Skeletal muscle satellite cell (primary cell): ENCODE measurements at regions not wholly inside any gene's neighbourhood (a gene's known extent, or its start where the extent isn't known, plus 50 kb on each side); places are given as distances from the start of the nearest gene placed in this dataset.

Source experiments
- H3K27me3 ChIP-seq: 2 replicates; pipeline ENCODE4 v1.7.0; 2013; ENCODE audit warnings: low read length; ENCODE audit not compliant: control insufficient read depth, insufficient read depth
- H3K36me3 ChIP-seq: 2 replicates; pipeline ENCODE4 v1.7.0; 2013; ENCODE audit warnings: mild to moderate bottlenecking, control low read depth, low read length; ENCODE audit not compliant: insufficient read depth
- H3K4me1 ChIP-seq: 2 replicates; pipeline ENCODE4 v1.7.0; 2013; ENCODE audit warnings: low read length; ENCODE audit not compliant: control insufficient read depth, insufficient read depth
- H3K4me2 ChIP-seq: 2 replicates; pipeline ENCODE4 v1.7.0; 2013; ENCODE audit warnings: mild to moderate bottlenecking, low read length
- H3K4me3 ChIP-seq: 2 replicates; pipeline ENCODE4 v1.7.0; 2013; ENCODE audit warnings: low read length
- H3K9ac ChIP-seq: 2 replicates; pipeline ENCODE4 v1.7.0; 2013; ENCODE audit warnings: mild to moderate bottlenecking, low read depth, low read length, moderate library complexity
- H3K9me3 ChIP-seq: replicated peaks from 2 replicates; pipeline ENCODE4 v1.7.0; 2013; ENCODE audit warnings: mild to moderate bottlenecking, control low read depth, low read length

DNA sequence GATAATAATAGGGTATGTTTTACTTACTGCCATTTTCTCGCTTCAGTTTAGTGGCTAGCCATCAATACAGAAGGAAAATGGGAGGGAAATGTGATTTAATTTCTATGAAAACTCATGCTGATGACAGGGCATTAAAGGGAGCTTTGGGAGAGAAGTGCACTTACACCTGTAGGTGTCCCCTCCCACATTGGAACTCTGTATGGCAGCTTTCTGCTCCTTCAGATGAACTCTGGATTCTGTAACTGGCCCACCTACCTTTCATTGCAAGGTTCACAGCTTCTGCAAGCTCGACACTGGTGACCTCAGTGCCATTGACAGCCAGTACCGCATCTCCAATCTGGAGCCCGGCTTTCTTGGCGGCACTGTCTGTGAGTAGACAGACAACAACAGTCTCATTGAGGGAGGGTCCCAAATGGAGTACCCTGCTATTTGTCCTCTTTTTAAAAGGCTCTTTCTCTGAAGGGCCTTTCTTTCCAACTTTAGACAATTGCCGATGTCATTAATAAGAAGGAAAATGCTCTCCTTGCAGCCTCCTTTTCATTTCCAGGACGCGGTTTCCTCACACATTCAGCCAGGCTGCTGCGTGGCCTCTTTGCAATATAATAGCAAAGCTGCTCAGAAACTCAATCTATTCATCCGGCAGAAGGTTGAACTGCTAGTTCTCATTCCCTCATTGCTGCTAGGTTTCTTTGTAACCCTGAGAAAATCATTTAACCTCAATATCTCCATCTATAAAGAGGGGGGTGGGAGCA is 63.6 kb downstream of the NUDT12 start:
- H3K27me3 ChIP-seq: no peaks in the 10 kb centered on the region
- H3K4me1 ChIP-seq: peaks cover 16% of the 10 kb centered on the region
- no peak overlapping the region for H3K4me2 ChIP-seq
- no peak overlapping the region for H3K9ac ChIP-seq
- no peak overlapping the region for H3K4me3 ChIP-seq
- no peaks in the 10 kb centered on the region for H3K9me3 ChIP-seq
- no peaks in the 10 kb centered on the region for H3K36me3 ChIP-seq

DNA sequence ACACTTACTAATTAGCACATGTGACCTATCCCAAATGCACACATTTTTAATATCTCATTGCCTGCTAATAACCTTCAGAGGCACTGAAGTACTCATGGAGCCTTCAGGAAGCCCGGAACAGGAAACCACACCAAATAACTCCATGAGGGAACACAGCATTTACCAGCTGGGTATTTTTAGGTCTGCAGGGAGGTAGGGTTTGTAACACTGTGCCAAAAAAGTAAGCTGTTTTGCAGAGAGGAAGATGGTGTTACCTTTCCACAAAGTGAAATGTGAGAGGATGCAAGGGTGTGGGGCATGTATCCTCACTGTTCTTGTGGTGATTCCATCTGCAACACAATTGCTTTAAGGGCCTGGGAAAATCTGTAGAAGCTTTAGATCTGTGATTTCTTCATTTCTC is 64.4 kb downstream of the NUDT12 start:
- Histone ChIP-seq H3K4me3 (no peak overlapping the region), H3K9me3 (no peaks in the 10 kb centered on the region), H3K36me3 (no peaks in the 10 kb centered on the region), H3K27me3 (no peaks in the 10 kb centered on the region), H3K9ac (no peak overlapping the region), H3K4me2 (no peak overlapping the region), H3K4me1 (peaks cover 16% of the 10 kb centered on the region)

DNA sequence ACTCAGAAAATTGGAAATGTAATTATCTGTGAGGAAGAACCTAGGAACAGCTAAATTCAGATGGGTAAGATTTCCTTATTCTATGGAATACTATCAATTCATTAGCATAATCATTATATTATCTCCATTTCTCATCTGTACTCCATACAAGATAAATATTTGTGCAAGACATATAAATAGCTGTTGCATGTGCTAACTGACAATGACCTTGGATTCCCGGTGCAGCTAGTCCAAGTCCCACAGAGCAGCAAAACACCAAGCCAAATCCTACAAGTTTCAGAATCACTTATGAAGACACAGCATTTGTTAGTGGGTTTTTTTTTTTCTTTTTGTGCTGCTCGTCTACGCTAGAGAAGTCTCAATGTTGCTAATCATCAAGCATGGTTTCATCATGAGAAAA is 64.8 kb downstream of the NUDT12 start:
- Histone ChIP-seq H3K4me3 (no peak overlapping the region), H3K27me3 (no peaks in the 10 kb centered on the region), H3K4me2 (no peak overlapping the region), H3K9me3 (no peaks in the 10 kb centered on the region), H3K4me1 (peaks cover 13% of the 10 kb centered on the region), H3K9ac (no peak overlapping the region), H3K36me3 (no peaks in the 10 kb centered on the region)

DNA sequence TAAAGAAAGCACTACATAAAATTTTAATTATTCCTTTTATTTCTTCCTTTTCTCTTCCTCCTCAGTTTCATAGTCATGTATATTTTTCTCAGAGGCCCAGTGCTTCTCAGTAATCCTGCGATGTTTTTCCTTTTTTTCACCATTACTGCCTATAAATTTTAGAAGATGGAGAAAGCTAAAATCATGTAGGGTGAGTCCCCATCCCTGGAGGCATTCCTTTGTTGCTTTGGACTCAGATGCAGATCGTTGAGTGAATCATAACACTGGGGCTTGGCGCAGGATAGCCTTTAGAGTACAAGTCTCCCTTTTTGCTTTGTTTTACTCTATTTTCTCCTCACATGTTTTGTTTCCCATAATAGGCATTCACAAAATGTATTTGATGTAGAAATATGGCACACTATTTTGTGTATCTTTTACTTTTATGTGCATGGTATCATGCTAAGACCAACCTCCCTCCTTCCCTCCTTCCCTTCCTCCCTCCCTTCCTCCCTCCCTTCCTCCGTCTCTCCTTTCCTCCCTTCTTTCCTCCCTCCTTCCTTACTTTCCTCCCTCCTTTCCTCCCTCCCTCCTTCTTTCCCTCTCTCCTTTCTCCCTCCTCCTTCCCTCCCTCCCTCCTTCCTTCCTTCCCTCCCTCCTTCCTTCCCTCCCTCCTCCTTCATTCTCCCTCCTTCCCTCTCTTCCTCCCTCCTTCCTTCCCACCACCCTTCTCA is 72.4 kb downstream of the NUDT12 start:
- H3K9ac ChIP-seq: no peak overlapping the region
- H3K36me3 ChIP-seq: no peaks in the 10 kb centered on the region
- H3K4me1 ChIP-seq: peaks cover 4% of the 10 kb centered on the region
- no peaks in the 10 kb centered on the region for H3K9me3 ChIP-seq
- no peak overlapping the region for H3K4me2 ChIP-seq
- no peak overlapping the region for H3K4me3 ChIP-seq
- H3K27me3 ChIP-seq: no peaks in the 10 kb centered on the region

DNA sequence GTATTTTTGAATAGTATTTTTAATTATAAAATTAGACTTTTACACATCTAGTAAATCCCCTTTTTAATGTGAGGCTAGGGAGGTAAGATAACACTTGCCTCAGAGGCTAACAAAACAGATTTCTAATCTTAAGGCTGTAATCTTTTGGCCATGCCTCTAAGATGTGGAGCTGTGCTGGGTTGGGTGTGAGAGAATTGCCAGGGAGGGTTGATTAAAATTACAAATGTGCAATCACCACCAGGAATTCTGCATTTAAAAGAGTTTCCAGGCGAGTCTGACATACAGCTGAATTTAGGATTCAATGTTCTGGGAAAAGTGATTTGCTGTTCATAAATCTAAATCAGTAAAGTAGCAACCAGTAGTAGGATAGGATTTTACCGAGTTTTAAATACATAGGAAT is 73.3 kb downstream of the NUDT12 start:
- no peak overlapping the region for H3K4me3 ChIP-seq
- H3K36me3 ChIP-seq: no peaks in the 10 kb centered on the region
- H3K9ac ChIP-seq: no peak overlapping the region

DNA sequence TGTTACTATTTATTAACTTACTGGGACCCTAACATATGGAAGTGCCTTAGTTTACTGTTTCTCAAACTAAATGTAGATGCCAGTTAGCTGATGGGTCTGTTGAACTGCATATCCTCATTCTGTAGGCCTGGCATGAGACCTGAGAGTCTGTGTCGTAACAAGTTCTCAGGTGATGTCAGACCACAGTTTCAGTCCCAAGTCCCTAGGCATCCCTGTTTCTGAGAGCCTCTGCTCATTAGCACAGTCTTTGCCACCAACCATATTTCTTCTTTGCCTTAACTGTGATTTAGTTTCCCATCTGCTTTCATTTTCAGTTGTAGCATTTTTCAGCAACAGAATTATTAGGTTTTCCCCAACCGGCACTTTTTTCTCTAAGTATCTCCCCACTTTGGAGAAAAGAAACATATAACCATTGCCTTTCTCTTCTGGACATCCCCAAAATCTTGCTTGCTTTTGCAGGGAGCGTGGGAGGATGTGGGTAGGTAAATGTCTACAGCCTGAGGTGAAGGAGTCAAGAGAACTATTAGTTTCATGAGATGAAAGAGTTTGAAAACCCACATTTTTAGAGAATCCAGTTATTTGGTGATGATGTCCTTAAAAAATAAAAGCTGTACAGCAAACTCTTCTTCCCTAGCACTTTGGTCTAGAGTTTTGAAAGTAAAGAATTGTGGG is 74.6 kb downstream of the NUDT12 start:
- Histone ChIP-seq H3K4me2 (no peak overlapping the region), H3K4me1 (peaks cover 4% of the 10 kb centered on the region), H3K9ac (no peak overlapping the region), H3K9me3 (no peaks in the 10 kb centered on the region), H3K27me3 (no peaks in the 10 kb centered on the region), H3K36me3 (no peaks in the 10 kb centered on the region), H3K4me3 (no peak overlapping the region)

More for the DNA sequence above, 73.3 kb downstream of the NUDT12 start:
- Histone ChIP-seq H3K27me3 (no peaks in the 10 kb centered on the region), H3K4me1 (peaks cover 4% of the 10 kb centered on the region), H3K9me3 (no peaks in the 10 kb centered on the region), H3K4me2 (no peak overlapping the region)

DNA sequence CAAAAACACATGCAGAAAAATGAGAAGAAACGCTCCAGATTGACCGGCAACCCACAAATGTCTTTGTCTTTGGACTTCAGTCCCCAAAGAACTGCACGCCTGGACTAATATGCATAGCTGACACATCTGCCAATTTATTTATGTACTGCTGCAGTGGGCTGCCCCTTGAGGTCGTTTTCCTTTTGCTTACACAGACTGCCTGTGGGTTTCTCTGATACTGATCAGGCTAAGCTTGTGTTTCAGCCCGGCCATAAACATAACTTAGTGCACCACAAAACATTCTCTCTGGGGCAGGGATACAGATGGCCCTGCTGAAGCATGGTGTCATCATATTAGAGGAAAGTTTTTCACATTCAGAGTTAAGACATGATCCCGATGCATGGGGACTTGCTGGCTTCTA is 75.4 kb downstream of the NUDT12 start:
- H3K4me1 ChIP-seq: peaks cover 4% of the 10 kb centered on the region
- H3K4me3 ChIP-seq: no peak overlapping the region
- H3K9ac ChIP-seq: no peak overlapping the region
- H3K36me3 ChIP-seq: no peaks in the 10 kb centered on the region
- no peak overlapping the region for H3K4me2 ChIP-seq
- no peaks in the 10 kb centered on the region for H3K27me3 ChIP-seq
- H3K9me3 ChIP-seq: no peaks in the 10 kb centered on the region

DNA sequence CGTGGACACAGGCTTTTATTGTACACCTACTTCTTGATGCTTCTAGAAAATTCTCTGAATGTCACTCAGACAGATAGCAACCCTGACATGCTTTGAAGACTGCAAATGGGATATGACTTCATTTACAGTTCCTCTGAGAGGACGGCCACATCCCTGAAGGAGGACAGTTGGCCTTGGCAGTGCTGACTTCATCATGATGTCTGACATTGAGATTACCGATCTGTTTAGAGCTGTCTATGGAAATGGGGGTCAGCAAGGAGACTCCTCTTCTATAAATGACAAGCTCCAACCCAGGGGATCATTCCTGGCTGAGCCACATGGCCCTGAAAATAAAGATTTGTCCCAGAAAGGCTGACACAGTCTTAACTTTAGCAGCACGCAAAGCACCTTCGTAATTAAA is 75.8 kb downstream of the NUDT12 start:
- Histone ChIP-seq H3K27me3 (no peaks in the 10 kb centered on the region), H3K9ac (no peak overlapping the region)

DNA sequence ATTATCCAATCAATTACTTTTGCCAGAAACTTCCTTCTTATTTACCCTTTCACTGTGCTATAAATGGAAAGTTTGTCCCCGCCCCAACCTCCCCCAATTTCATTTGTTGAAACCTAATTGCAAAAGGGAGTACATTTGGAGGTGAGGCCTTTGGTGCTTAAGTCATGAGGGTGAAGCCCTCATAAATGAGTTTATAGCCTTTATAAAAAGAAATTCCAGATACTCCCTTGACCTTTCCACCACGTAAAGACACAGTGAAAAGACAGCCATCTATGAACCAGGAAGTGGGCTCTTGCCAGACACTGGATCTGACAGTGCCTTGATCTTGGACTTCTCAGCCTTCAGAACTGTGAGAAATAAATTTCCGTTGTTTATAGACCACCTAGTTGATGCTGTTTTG is 82.3 kb downstream of the NUDT12 start:
- Histone ChIP-seq H3K4me2 (no peak overlapping the region), H3K4me3 (no peak overlapping the region), H3K9me3 (no peaks in the 10 kb centered on the region), H3K36me3 (no peaks in the 10 kb centered on the region), H3K4me1 (peaks cover 3% of the 10 kb centered on the region), H3K27me3 (no peaks in the 10 kb centered on the region), H3K9ac (no peak overlapping the region)

More for the DNA sequence above, 75.8 kb downstream of the NUDT12 start:
- H3K4me2 ChIP-seq: no peak overlapping the region
- H3K9me3 ChIP-seq: no peaks in the 10 kb centered on the region
- no peak overlapping the region for H3K4me3 ChIP-seq
- H3K4me1 ChIP-seq: peaks cover 4% of the 10 kb centered on the region
- no peaks in the 10 kb centered on the region for H3K36me3 ChIP-seq

DNA sequence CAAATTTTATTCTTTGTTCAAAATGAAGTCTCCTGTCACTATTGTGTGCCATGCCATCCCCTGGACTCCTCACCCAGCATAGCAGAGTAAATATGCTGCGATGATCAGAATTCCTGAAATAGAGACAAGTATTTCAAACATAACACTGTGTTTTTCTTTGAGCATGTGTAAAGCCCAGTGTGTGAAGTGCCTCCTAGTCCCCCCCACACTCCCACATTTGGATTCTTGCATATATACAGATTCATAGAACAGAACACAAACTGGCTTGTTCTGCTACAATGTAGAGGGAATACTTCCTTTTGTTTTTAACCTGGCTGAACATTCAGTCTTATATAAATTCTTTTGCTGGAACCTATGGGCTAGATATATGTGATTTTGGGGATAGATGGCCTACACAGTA is 84.9 kb downstream of the NUDT12 start:
- H3K9ac ChIP-seq: no peak overlapping the region
- peaks cover 28% of the 10 kb centered on the region for H3K4me1 ChIP-seq
- no peaks in the 10 kb centered on the region for H3K9me3 ChIP-seq
- H3K4me2 ChIP-seq: no peak overlapping the region
- H3K36me3 ChIP-seq: no peaks in the 10 kb centered on the region
- H3K4me3 ChIP-seq: no peak overlapping the region
- H3K27me3 ChIP-seq: no peaks in the 10 kb centered on the region

DNA sequence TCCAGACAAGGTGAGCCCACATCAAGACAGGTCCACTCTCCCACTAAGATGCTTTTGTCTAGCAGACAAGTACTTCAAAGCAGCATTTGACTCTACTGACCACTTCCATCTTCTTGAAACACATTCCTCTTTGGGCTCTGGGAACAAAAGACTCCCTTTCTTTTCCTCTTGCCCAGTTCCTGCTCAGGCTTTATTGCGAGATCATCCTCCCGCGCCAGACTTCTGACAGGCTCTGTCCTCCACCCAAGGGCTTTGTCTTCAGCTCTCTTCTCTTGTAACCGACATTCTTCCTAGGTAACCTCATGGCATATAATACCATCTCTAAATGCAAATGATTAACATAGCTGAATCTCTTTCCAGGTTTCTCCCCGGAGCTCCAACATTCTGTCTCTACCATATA is 85.8 kb downstream of the NUDT12 start:
- H3K4me2 ChIP-seq: no peak overlapping the region
- no peaks in the 10 kb centered on the region for H3K9me3 ChIP-seq
- H3K36me3 ChIP-seq: no peaks in the 10 kb centered on the region
- H3K9ac ChIP-seq: no peak overlapping the region
- peaks cover 37% of the 10 kb centered on the region for H3K4me1 ChIP-seq
- H3K4me3 ChIP-seq: no peak overlapping the region
- no peaks in the 10 kb centered on the region for H3K27me3 ChIP-seq
